Lower leg skin (tissue), 3 donors: ENCODE measurements at regions not wholly inside any gene's neighbourhood (a gene's known extent, or its start where the extent isn't known, plus 50 kb on each side); places are given as distances from the start of the nearest gene placed in this dataset.
"Not testable (repeated sequence)": the region's sequence is repeated elsewhere in the genome, so short reads cannot be mapped to it uniquely, and the experiment has no call there.

Source experiments
- CTCF ChIP-seq, 3 donors: fragments of 450-650 bp; IDR thresholded peaks; one replicate each; pipeline ENCODE4 v1.5.1; 2016; ENCODE audit warnings: antibody characterized with exemption in 3 of 3, mild to moderate bottlenecking in 3 of 3, moderate library complexity in 2 of 3
- POLR2A ChIP-seq, 2 donors: fragments of 450-650 bp; IDR thresholded peaks; one replicate each; pipeline ENCODE4 v1.6.1; 2016 to 2017; ENCODE audit warnings: antibody characterized with exemption in 2 of 2, mild to moderate bottlenecking in 1 of 2, moderate library complexity in 1 of 2

DNA sequence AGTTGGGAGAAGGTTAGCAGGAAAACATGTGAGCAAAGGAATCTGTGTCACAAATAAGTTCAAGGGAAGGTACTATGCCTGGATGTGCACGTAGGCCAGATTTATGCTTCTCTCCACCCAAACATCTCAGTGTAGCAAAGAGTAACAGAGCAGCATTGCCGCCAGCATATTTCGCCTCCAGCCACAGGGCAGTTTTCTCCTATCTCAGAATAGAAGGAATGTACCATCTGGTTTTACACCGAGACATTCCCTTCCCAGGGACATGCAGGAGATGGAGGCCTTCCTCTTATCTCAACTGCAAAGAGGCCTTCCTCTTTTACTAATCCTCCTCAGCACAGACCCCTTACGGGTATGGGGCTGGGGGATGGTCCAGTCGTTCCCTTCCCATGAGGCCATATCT, 155.4 kb downstream of the PABPC4L start:
- not testable (repeated sequence) for TF ChIP-seq CTCF, POLR2A (IDR thresholded peaks at IDR 0.05)
